ENCODE measurements at regions not wholly inside any gene's neighbourhood (a gene's known extent, or its start where the extent isn't known, plus 50 kb on each side); places are given as distances from the start of the nearest gene placed in this dataset.
A peak's percentile ranks its signal among the peaks of the same experiment; 100 is the strongest.
"Not testable (repeated sequence)": the region's sequence is repeated elsewhere in the genome, so short reads cannot be mapped to it uniquely, and the experiment has no call there.

GRCh38 chr4:116665716-116666115 is 419.7 kb downstream of the TRAM1L1 start:
- DNase-seq, result no peak

GRCh38 chr4:116664198-116664597 is 421.2 kb downstream of the TRAM1L1 start:
- no peak for DNase-seq

- DNase-seq, result no peak
Measured at GRCh38 chr4:116639070-116639577, 446.3 kb downstream of the TRAM1L1 start.

- DNase-seq, result no peak
Measured at GRCh38 chr4:116638592-116638991, 446.8 kb downstream of the TRAM1L1 start.

GRCh38 chr4:116636917-116637316 is 448.5 kb downstream of the TRAM1L1 start:
- DNase-seq, result no peak

- no peak for DNase-seq
Measured at GRCh38 chr4:116632269-116632668, 453.1 kb downstream of the TRAM1L1 start.

- DNase-seq, result no peak
Measured at GRCh38 chr4:116628598-116628997, 456.8 kb downstream of the TRAM1L1 start.

GRCh38 chr4:116627545-116627944 is 457.8 kb downstream of the TRAM1L1 start:
- DNase-seq, result no peak

GRCh38 chr4:116619508-116619907 is 465.9 kb downstream of the TRAM1L1 start:
- not testable (repeated sequence) for DNase-seq

GRCh38 chr4:116618638-116619037 is 466.7 kb downstream of the TRAM1L1 start:
- no peak for DNase-seq

GRCh38 chr4:116603096-116603495 is 482.3 kb downstream of the TRAM1L1 start:
- no peak for DNase-seq

- DNase-seq, result no peak
Measured at GRCh38 chr4:116599859-116600258, 485.5 kb downstream of the TRAM1L1 start.

- DNase-seq, result no peak
Measured at GRCh38 chr4:116598980-116599789, 486.2 kb downstream of the TRAM1L1 start.

GRCh38 chr4:116598155-116598979 is 487.0 kb downstream of the TRAM1L1 start:
- no peak for DNase-seq

- peak; percentile 2 for DNase-seq
Measured at GRCh38 chr4:116590648-116591047, 494.7 kb downstream of the TRAM1L1 start.

- no peak for DNase-seq
Measured at GRCh38 chr4:116588783-116589182, 496.6 kb downstream of the TRAM1L1 start.

GRCh38 chr4:116585246-116585645 is 500.1 kb downstream of the TRAM1L1 start:
- DNase-seq, result no peak

- no peak for DNase-seq
Measured at GRCh38 chr4:116577321-116577720, 508.1 kb downstream of the TRAM1L1 start.

GRCh38 chr4:116573540-116573939 is 511.8 kb downstream of the TRAM1L1 start:
- no peak for DNase-seq

GRCh38 chr4:116561768-116562167 is 523.6 kb downstream of the TRAM1L1 start:
- no peak for DNase-seq

GRCh38 chr4:116551806-116552205 is 533.6 kb downstream of the TRAM1L1 start:
- DNase-seq, result no peak

- no peak for DNase-seq
Measured at GRCh38 chr4:116547632-116548031, 537.7 kb downstream of the TRAM1L1 start.

GRCh38 chr4:116546759-116547158 is 538.6 kb downstream of the TRAM1L1 start:
- no peak for DNase-seq
